Astrocyte (in vitro differentiated cells and primary cell): ENCODE measurements at regions not wholly inside any gene's neighbourhood (a gene's known extent, or its start where the extent isn't known, plus 50 kb on each side); places are given as distances from the start of the nearest gene placed in this dataset.

Experiments used
- EZH2 ChIP-seq: IDR thresholded peaks from 2 replicates; pipeline ENCODE4 v1.6.1; 2012; ENCODE audit warnings: mild to moderate bottlenecking, low read length, inconsistent platforms; ENCODE audit not compliant: insufficient read depth
- TF ChIP-seq, protein P1 (sequence below): IDR thresholded peaks from 2 replicates; pipeline ENCODE4 v1.5.1; 2011; ENCODE audit warnings: low read depth, mild to moderate bottlenecking, inconsistent platforms, low read length, moderate library complexity; ENCODE audit not compliant: insufficient read depth

DNA sequence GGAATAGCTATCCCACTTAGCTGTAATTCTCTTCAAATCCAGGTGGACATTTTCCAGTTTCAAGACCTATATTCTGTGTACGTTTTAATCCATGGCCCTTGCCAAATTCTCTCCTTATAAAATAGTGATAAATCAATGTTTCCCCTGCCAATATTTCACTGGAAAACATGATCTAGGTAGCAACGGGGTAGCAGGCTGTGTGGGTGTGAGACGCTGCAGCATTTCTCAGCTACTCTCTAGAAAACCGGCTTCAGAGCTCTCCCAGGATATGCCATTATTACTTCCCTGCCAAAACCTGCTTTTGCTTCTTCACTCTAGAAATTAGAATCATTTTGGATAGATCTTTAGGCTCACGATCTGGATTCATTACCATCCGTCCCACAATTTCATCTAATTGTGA is 82.1 kb upstream of the SIPA1L2 start:
- TF ChIP-seq, protein P1, sequence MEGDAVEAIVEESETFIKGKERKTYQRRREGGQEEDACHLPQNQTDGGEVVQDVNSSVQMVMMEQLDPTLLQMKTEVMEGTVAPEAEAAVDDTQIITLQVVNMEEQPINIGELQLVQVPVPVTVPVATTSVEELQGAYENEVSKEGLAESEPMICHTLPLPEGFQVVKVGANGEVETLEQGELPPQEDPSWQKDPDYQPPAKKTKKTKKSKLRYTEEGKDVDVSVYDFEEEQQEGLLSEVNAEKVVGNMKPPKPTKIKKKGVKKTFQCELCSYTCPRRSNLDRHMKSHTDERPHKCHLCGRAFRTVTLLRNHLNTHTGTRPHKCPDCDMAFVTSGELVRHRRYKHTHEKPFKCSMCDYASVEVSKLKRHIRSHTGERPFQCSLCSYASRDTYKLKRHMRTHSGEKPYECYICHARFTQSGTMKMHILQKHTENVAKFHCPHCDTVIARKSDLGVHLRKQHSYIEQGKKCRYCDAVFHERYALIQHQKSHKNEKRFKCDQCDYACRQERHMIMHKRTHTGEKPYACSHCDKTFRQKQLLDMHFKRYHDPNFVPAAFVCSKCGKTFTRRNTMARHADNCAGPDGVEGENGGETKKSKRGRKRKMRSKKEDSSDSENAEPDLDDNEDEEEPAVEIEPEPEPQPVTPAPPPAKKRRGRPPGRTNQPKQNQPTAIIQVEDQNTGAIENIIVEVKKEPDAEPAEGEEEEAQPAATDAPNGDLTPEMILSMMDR, result no peak
- no peak for TF ChIP-seq EZH2
